B cell (primary cell): ENCODE measurements at regions not wholly inside any gene's neighbourhood (a gene's known extent, or its start where the extent isn't known, plus 50 kb on each side); places are given as distances from the start of the nearest gene placed in this dataset.

Experiments
- ATAC-seq: fragments of 200-7000 bp; cut with Tn5 transposase; one replicate; pipeline ENCODE4 v1.10.0; 2021; ENCODE audit warnings: low read depth, mild to moderate bottlenecking, moderate number of reproducible peaks, moderate library complexity
- CTCF ChIA-PET: fragments of 350-600 bp; sonication (Branson Sonifier 250); formaldehyde crosslinking; loops from one replicate; lab custom pipeline; 2021; ENCODE audit warnings: antibody characterized with exemption, inconsistent platforms; lab: Charles Lee
- POLR2A ChIA-PET: fragments of 350-600 bp; sonication (Branson Sonifier 250); formaldehyde crosslinking; loops from one replicate; lab custom pipeline; 2021; ENCODE audit warnings: antibody characterized with exemption; lab: Charles Lee
- DNase-seq: peaks from one replicate; pipeline ENCODE4 v3.0.0; 2013
- H2AFZ ChIP-seq: 2 replicates; pipeline ENCODE4 v1.6.1; 2012; ENCODE audit warnings: mild to moderate bottlenecking, low read depth, low read length; ENCODE audit not compliant: insufficient read depth, poor library complexity, severe bottlenecking
- H3K27ac ChIP-seq, 2 donors: 1 replicate in 1 of 2; 2 replicates in 1 of 2; pipeline ENCODE4 v1.5.1; 2012 to 2013; ENCODE audit warnings: low read length in 2 of 2, mild to moderate bottlenecking in 2 of 2, moderate library complexity in 1 of 2
- H3K27me3 ChIP-seq, 4 experiments: fragments of 200-600 bp in 1 of 4; sonication (generic) in 1 of 4; replicated peaks in 1 of 4; 1 replicate in 2 of 4; 2 replicates in 2 of 4; pipeline versions ENCODE4 v1.6.1 to v1.7.0; 2013 to 2016; ENCODE audit warnings: low read length in 3 of 4, mild to moderate bottlenecking in 2 of 4, mixed read lengths in 1 of 4, moderate library complexity in 1 of 4; ENCODE audit not compliant: insufficient read depth in 4 of 4, control insufficient read depth in 3 of 4; ENCODE audit errors: control extremely low read depth in 1 of 4
- H3K36me3 ChIP-seq, 2 experiments: replicated peaks in 1 of 2; 1 replicate in 1 of 2; 2 replicates in 1 of 2; pipeline versions ENCODE4 v1.6.1 to v1.7.1; 2013; ENCODE audit warnings: low read length in 1 of 2; ENCODE audit not compliant: insufficient read depth in 2 of 2, control insufficient read depth in 1 of 2; ENCODE audit errors: control extremely low read depth in 1 of 2, extremely low read depth in 1 of 2
- H3K4me1 ChIP-seq, 2 donors: fragments of 200-600 bp in 1 of 2; sonication (generic) in 1 of 2; 1 replicate in 1 of 2; 2 replicates in 1 of 2; pipeline versions ENCODE4 v1.5.1 to v1.6.1; 2013 to 2017; ENCODE audit warnings: low read length in 2 of 2; ENCODE audit not compliant: control insufficient read depth in 2 of 2, insufficient read depth in 2 of 2
- H3K4me2 ChIP-seq: replicated peaks from 2 replicates; pipeline ENCODE3; 2012; ENCODE audit warnings: mild to moderate bottlenecking, low read depth, low read length; ENCODE audit not compliant: poor library complexity, severe bottlenecking
- H3K4me3 ChIP-seq, 5 experiments: fragments of 200-600 bp in 1 of 5; sonication (generic) in 1 of 5; 1 replicate in 3 of 5; 2 replicates in 2 of 5; pipeline versions ENCODE4 v1.5.1 to v1.7.0; 2011 to 2016; ENCODE audit warnings: low read length in 4 of 5, mild to moderate bottlenecking in 4 of 5, low read depth in 2 of 5, control low read depth in 1 of 5, moderate library complexity in 1 of 5; ENCODE audit not compliant: insufficient read depth in 1 of 5; ENCODE audit errors: control extremely low read depth in 1 of 5, extremely low read depth in 1 of 5
- H3K79me2 ChIP-seq: fragments of 200-600 bp; sonication (generic); one replicate; pipeline ENCODE4 v1.6.0; 2016; ENCODE audit warnings: low read length; ENCODE audit not compliant: control insufficient read depth, insufficient read depth
- H3K9ac ChIP-seq: fragments of 200-600 bp; sonication (generic); 2 replicates; pipeline ENCODE4 v1.6.1; 2017; ENCODE audit warnings: mild to moderate bottlenecking, low read length, moderate library complexity
- H3K9me3 ChIP-seq, 3 donors: one replicate each; pipeline versions ENCODE4 v1.6.1 to v1.7.1; 2013; ENCODE audit warnings: low read length in 2 of 3; ENCODE audit not compliant: control insufficient read depth in 2 of 3, insufficient read depth in 1 of 3; ENCODE audit errors: control extremely low read depth in 1 of 3
- H4K20me1 ChIP-seq: 2 replicates; pipeline ENCODE4 v1.6.0; 2012; ENCODE audit warnings: mild to moderate bottlenecking, low read length; ENCODE audit not compliant: insufficient read depth, control insufficient read depth, poor library complexity, severe bottlenecking
- H3K27ac Mint-ChIP-seq: one replicate; pipeline ENCODE4 v1.8.0; 2021; ENCODE audit warnings: mixed read lengths
- H3K27me3 Mint-ChIP-seq: one replicate; pipeline ENCODE4 v1.8.0; 2021; ENCODE audit warnings: mixed read lengths
- H3K4me1 Mint-ChIP-seq: one replicate; pipeline ENCODE4 v1.8.0; 2021; ENCODE audit warnings: mixed read lengths
- H3K4me3 Mint-ChIP-seq: one replicate; pipeline ENCODE4 v1.8.0; 2021; ENCODE audit warnings: mixed read lengths
- H3K9me3 Mint-ChIP-seq: one replicate; pipeline ENCODE4 v1.8.0; 2022; ENCODE audit warnings: mixed read lengths; ENCODE audit not compliant: insufficient read depth
- EZH2 ChIP-seq: IDR thresholded peaks from 2 replicates; pipeline ENCODE4 v1.6.1; 2012; ENCODE audit warnings: borderline replicate concordance, low read depth, mild to moderate bottlenecking, moderate library complexity, low read length; ENCODE audit not compliant: insufficient read depth, poor library complexity, severe bottlenecking
- WGBS: methylation state at CpG from one replicate; pipeline ENCODE4 v1.1.5; 2013; ENCODE audit warnings: missing lambda C conversion rate; ENCODE audit not compliant: insufficient coverage; 5-methylcytosine and 5-hydroxymethylcytosine counted together
- intact Hi-C: fragments of 100-400 bp; cut with micrococcal nuclease; formaldehyde crosslinking; loops from one replicate; pipeline ENCODE4 v1.10.0; 2022
- TF ChIP-seq, protein P1 (sequence below): fragments of 200-600 bp; IDR thresholded peaks from one replicate; pipeline ENCODE4 v1.8.0; 2022; ENCODE audit warnings: antibody characterized with exemption, mild to moderate bottlenecking

DNA sequence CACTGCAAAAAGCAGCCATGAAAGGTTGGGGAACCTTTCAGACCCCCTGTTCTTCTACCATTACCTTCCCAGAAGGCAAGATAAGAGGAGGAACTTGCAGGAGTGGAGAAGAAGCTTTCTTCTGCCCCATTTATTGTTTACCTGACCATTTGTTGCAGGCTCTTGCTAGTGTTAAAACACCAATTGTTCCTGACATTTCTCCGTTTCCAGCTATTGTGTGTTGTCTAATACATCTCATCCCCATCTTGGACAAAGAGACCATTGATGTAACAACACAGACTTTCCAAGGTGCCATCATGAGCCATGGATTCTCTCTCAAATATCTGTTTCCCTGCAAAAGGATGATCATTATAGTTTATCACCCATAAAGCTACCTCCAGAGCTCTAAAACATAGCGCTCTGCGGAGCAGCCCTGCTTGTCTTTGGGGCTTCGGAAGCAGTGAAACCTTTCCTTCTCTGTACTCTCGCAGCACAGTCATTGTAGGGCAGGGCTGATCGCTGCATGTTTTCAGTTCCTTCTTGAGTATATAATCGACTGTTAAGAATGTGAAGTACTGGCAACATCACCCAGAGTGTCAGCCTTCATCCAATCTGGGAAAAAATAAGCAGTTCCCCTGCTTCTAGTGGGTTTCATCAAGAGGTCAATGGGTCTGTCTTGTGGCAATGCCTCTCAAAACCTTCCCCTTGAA is 680.0 kb downstream of the SEMA5A start:
- H3K9me3 Mint-ChIP-seq, result no peaks in the 10 kb centered on the region
- no peak overlapping the region for H3K27ac Mint-ChIP-seq
- no peaks in the 10 kb centered on the region for H3K4me1 Mint-ChIP-seq
- ChIA-PET POLR2A (no interaction called here), CTCF (no interaction called here)
- no peaks in the 10 kb centered on the region for H3K27me3 Mint-ChIP-seq
- 80% methylated on average over 2 of the region's 7 CpGs for WGBS
- Histone ChIP-seq H3K27ac (no peak overlapping the region), H3K9me3 (peaks cover 0 to 11% (median 0%) of the 10 kb centered on the region in 3 donors), H3K79me2 (no peaks in the 10 kb centered on the region), H3K36me3 (no peaks in the 10 kb centered on the region), H3K27me3 (no peaks in the 10 kb centered on the region), H3K4me1 (no peaks in the 10 kb centered on the region), H3K4me2 (no peak overlapping the region), H2AFZ (no peak overlapping the region), H3K9ac (no peak overlapping the region), H4K20me1 (no peaks in the 10 kb centered on the region), H3K4me3 (no peak overlapping the region)
- TF ChIP-seq EZH2, result no peak
- TF ChIP-seq, protein P1, sequence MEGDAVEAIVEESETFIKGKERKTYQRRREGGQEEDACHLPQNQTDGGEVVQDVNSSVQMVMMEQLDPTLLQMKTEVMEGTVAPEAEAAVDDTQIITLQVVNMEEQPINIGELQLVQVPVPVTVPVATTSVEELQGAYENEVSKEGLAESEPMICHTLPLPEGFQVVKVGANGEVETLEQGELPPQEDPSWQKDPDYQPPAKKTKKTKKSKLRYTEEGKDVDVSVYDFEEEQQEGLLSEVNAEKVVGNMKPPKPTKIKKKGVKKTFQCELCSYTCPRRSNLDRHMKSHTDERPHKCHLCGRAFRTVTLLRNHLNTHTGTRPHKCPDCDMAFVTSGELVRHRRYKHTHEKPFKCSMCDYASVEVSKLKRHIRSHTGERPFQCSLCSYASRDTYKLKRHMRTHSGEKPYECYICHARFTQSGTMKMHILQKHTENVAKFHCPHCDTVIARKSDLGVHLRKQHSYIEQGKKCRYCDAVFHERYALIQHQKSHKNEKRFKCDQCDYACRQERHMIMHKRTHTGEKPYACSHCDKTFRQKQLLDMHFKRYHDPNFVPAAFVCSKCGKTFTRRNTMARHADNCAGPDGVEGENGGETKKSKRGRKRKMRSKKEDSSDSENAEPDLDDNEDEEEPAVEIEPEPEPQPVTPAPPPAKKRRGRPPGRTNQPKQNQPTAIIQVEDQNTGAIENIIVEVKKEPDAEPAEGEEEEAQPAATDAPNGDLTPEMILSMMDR, result no peak
- DNase-seq (no peak), ATAC-seq (no peak)
- intact Hi-C loops, result no loop called here
- H3K4me3 Mint-ChIP-seq, result no peak overlapping the region

DNA sequence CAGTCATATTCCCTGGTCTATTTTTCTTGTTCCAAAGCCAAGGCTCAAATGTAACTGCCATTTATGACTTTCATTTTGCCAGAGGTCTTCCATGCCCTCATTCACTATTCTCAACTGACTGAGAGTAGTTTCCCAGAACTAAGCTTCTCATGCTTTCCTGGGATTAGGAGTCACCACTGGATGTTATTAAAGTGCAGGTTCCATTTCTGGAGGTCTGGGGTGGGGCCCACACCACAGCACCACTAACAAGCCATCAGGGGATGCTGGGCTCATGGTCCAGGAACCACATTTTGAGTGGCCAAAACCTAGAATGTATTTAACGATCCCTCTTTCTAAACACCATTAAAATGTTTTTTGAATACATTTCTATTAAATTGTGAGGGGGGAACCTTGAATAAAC is 677.6 kb downstream of the SEMA5A start:
- Mint-ChIP-seq H3K9me3 (no peaks in the 10 kb centered on the region), H3K27ac (no peak overlapping the region), H3K4me1 (no peaks in the 10 kb centered on the region), H3K4me3 (no peak overlapping the region), H3K27me3 (no peaks in the 10 kb centered on the region)
- Histone ChIP-seq H3K9ac (no peak overlapping the region), H3K4me2 (no peak overlapping the region), H2AFZ (no peak overlapping the region), H4K20me1 (no peaks in the 10 kb centered on the region), H3K36me3 (no peaks in the 10 kb centered on the region), H3K4me3 (no peak overlapping the region), H3K4me1 (no peaks in the 10 kb centered on the region), H3K9me3 (peaks cover 0 to 15% (median 0%) of the 10 kb centered on the region in 3 donors), H3K27me3 (no peaks in the 10 kb centered on the region), H3K27ac (no peak overlapping the region), H3K79me2 (no peaks in the 10 kb centered on the region)
- ATAC-seq (no peak), DNase-seq (no peak)
- TF ChIP-seq EZH2, result no peak
- TF ChIP-seq, protein P1, result no peak
- intact Hi-C loops, result no loop called here
- CTCF ChIA-PET, result no interaction called here
- no CpG with 5 or more reads among the region's 1 CpG for WGBS
- POLR2A ChIA-PET, result no interaction called here
